ENCODE measurements at regions not wholly inside any gene's neighbourhood (a gene's known extent, or its start where the extent isn't known, plus 50 kb on each side); places are given as distances from the start of the nearest gene placed in this dataset.

GRCh38 chr9:95763983-95764382 lies 111.5 kb upstream of the ERCC6L2 start:
- TF ChIP-seq, protein P1, sequence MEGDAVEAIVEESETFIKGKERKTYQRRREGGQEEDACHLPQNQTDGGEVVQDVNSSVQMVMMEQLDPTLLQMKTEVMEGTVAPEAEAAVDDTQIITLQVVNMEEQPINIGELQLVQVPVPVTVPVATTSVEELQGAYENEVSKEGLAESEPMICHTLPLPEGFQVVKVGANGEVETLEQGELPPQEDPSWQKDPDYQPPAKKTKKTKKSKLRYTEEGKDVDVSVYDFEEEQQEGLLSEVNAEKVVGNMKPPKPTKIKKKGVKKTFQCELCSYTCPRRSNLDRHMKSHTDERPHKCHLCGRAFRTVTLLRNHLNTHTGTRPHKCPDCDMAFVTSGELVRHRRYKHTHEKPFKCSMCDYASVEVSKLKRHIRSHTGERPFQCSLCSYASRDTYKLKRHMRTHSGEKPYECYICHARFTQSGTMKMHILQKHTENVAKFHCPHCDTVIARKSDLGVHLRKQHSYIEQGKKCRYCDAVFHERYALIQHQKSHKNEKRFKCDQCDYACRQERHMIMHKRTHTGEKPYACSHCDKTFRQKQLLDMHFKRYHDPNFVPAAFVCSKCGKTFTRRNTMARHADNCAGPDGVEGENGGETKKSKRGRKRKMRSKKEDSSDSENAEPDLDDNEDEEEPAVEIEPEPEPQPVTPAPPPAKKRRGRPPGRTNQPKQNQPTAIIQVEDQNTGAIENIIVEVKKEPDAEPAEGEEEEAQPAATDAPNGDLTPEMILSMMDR (IDR thresholded peaks at IDR 0.05 in 2 of 3, conservative IDR thresholded peaks at IDR 0.05 in 1 of 3; ENCODE audit: insufficient read depth in 2 of 3, low read depth in 1 of 3, low read length in 3 of 3), result no peak
- TF ChIP-seq XRCC5 (IDR thresholded peaks at IDR 0.05; ENCODE audit: low read depth, low read length) (no peak), ELK1 (CRISPR knock-in tag; IDR thresholded peaks at IDR 0.05) (no peak), MLX (CRISPR knock-in tag; conservative IDR thresholded peaks at IDR 0.05) (no peak), SMARCC2 (IDR thresholded peaks at IDR 0.05; ENCODE audit: low read depth) (no peak), E2F6 (IDR thresholded peaks at IDR 0.05; ENCODE audit: borderline replicate concordance in 1 of 2, extremely low read depth in 1 of 2, insufficient read depth in 1 of 2, insufficient read length in 1 of 2, low read depth in 1 of 2, low read length in 1 of 2, poor library complexity in 1 of 2, severe bottlenecking in 1 of 2) (no peak)

Measured in K562 (cell line).